Psoas muscle (tissue), 7 donors: ENCODE measurements at regions not wholly inside any gene's neighbourhood (a gene's known extent, or its start where the extent isn't known, plus 50 kb on each side); places are given as distances from the start of the nearest gene placed in this dataset.

Experiments used
- ATAC-seq, 4 donors: fragments of 200-7000 bp; cut with Tn5 transposase; one replicate each; pipeline ENCODE4 v1.9.1; 2020; ENCODE audit warnings: moderate library complexity in 3 of 4, mild to moderate bottlenecking in 2 of 4
- DNase-seq, 2 donors: peaks; one replicate each; pipeline ENCODE4 v3.0.0-alpha.2; 2020
- H3K27ac ChIP-seq: fragments of 200-600 bp; one replicate; pipeline ENCODE4 v1.8.0; 2022
- H3K27me3 ChIP-seq, 3 donors: fragments of 200-600 bp in 1 of 3; one replicate each; pipeline versions ENCODE4 v1.6.1 to v1.8.0; 2013 to 2022; ENCODE audit warnings: low read length in 2 of 3, mild to moderate bottlenecking in 2 of 3, moderate library complexity in 1 of 3; ENCODE audit not compliant: insufficient read depth in 3 of 3
- H3K36me3 ChIP-seq, 2 donors: fragments of 200-600 bp in 1 of 2; one replicate each; pipeline versions ENCODE4 v1.6.1 to v1.8.0; 2013 to 2022; ENCODE audit warnings: low read depth in 1 of 2, mild to moderate bottlenecking in 1 of 2, moderate library complexity in 1 of 2; ENCODE audit not compliant: insufficient read depth in 1 of 2
- H3K4me1 ChIP-seq: fragments of 200-600 bp; one replicate; pipeline ENCODE4 v1.8.0; 2022
- H3K4me3 ChIP-seq: fragments of 200-600 bp; one replicate; pipeline ENCODE4 v1.8.0; 2022; ENCODE audit warnings: mild to moderate bottlenecking
- H3K9me3 ChIP-seq: fragments of 200-600 bp; one replicate; pipeline ENCODE4 v1.8.0; 2022
- CTCF ChIP-seq: fragments of 200-600 bp; IDR thresholded peaks from one replicate; pipeline ENCODE4 v1.8.0; 2022; ENCODE audit warnings: antibody characterized with exemption
- WGBS, 3 donors: extraction: QIAGEN DNeasy Blood & Tissue Kit; methylation state at CpG; one replicate each; pipeline versions ENCODE4 v1.1.6 to v1.1.7; 2013; 5-methylcytosine and 5-hydroxymethylcytosine counted together
- intact Hi-C, 2 donors: fragments of 100-400 bp; cut with DNase I; formaldehyde crosslinking; loops; one replicate each; pipeline versions ENCODE4 v1.11.0 to v1.14.2; 2022
- donor health status: healthy with polysubstance abuse.
- donor health status: DM: no; HTN: no; CAD: no; lungs with moderate emphysema.
- donor health status: Bipolar disorder and iron deficiency.
- donor health status: healthy.
- donor health status: DM: yes; HTN: yes; CAD: no.
- donor health status: DM: no; HTN: no; CAD: no.
- donor health status: DM: yes; HTN: yes; CAD: no.

GRCh38 chr19:5212101-5212500 lies 128.5 kb downstream of the PTPRS start:
- no peaks in the 10 kb centered on the region for H3K9me3 ChIP-seq
- DNase-seq (no peak), ATAC-seq (no peak)
- WGBS, 3 donors, result 95 to 99% (median 96%) methylated on average over 28 to 30 of the region's 30 CpGs
- intact Hi-C loops, result no loop called here
- no peaks in the 10 kb centered on the region for H3K27me3 ChIP-seq
- peaks cover 8 to 95% of the 10 kb centered on the region in 2 donors for H3K36me3 ChIP-seq
- H3K27ac ChIP-seq, result no peak overlapping the region
- TF ChIP-seq CTCF, result no peak
- H3K4me1 ChIP-seq, result no peaks in the 10 kb centered on the region
- H3K4me3 ChIP-seq, result no peak overlapping the region

DNA sequence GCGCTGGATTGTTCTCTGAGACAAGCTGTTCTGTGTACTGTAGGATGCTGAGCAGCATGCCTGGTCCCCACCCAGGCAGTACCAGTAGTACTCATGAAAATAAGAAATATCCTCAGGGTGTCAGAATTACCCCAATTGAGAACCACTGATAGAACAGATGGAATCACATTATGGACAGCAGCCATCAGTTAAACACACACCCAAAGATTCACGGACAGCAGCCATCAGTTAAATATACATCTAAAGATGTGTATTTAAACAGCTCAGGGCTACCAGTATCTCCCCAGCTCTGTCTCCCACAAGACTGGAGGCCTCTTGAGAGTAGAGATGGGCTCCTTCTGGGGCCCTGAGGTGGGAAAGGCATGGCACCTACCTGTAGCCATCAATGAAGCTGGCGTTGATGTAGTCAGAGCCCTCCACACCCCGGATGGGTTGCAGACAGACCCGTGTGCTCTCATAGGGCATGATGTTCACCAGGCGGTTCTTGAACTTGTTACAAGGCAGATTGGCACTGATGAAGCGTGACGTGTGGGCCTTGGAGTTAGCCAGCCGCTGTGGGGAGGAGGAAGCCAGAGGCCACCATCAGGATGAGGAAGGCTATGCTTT lies 129.3 kb downstream of the PTPRS start:
- H3K27me3 ChIP-seq, result no peaks in the 10 kb centered on the region
- ATAC-seq (no peak), DNase-seq (no peak)
- 98 to 99% (median 99%) methylated on average over 9 of the region's 9 CpGs for WGBS, 3 donors
- TF ChIP-seq CTCF, result no peak
- H3K9me3 ChIP-seq, result no peaks in the 10 kb centered on the region
- intact Hi-C loops, result no loop called here
- no peak overlapping the region for H3K4me3 ChIP-seq
- H3K4me1 ChIP-seq, result no peaks in the 10 kb centered on the region
- peaks cover 8 to 94% of the 10 kb centered on the region in 2 donors for H3K36me3 ChIP-seq
- H3K27ac ChIP-seq, result no peak overlapping the region

GRCh38 chr19:5210556-5210955 lies 130.1 kb downstream of the PTPRS start:
- peaks cover 8 to 88% of the 10 kb centered on the region in 2 donors for H3K36me3 ChIP-seq
- 96 to 99% (median 98%) methylated on average over 23 of the region's 23 CpGs for WGBS, 3 donors

GRCh38 chr19:5207806-5208205 lies 132.8 kb downstream of the PTPRS start:
- ATAC-seq (no peak), DNase-seq (no peak)
- H3K4me1 ChIP-seq, result no peaks in the 10 kb centered on the region
- intact Hi-C loops, result no loop called here
- H3K27ac ChIP-seq, result no peak overlapping the region
- peaks cover 8 to 63% of the 10 kb centered on the region in 2 donors for H3K36me3 ChIP-seq
- H3K27me3 ChIP-seq, result no peaks in the 10 kb centered on the region
- TF ChIP-seq CTCF, result no peak
- no peak overlapping the region for H3K4me3 ChIP-seq
- H3K9me3 ChIP-seq, result peaks cover 3% of the 10 kb centered on the region
- 92 to 94% (median 93%) methylated on average over 17 of the region's 17 CpGs for WGBS, 3 donors

More at GRCh38 chr19:5210556-5210955, 130.1 kb downstream of the PTPRS start:
- no peaks in the 10 kb centered on the region for H3K4me1 ChIP-seq
- ATAC-seq (no peak), DNase-seq (no peak)
- H3K27me3 ChIP-seq, result no peaks in the 10 kb centered on the region
- no peak overlapping the region for H3K4me3 ChIP-seq
- intact Hi-C loops, result no loop called here
- no peak for TF ChIP-seq CTCF
- no peak overlapping the region for H3K27ac ChIP-seq
- no peaks in the 10 kb centered on the region for H3K9me3 ChIP-seq

DNA sequence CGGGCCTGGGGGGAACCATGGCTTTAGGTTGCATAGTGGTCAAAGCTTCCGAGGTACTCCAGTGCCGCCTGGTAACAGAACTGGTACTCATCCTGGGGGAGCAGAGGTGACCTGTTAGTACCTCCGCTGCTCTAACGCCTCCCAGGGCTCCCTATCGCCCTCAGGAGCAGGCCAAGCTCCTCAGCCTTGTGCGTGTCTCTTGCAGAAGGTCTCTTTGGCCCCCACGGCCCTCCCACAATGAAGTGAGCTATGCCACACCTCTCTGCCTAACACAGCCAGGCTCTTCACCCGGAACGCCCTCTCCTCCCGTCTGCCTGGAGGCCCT lies 133.9 kb downstream of the PTPRS start:
- no peak overlapping the region for H3K4me3 ChIP-seq
- WGBS, 3 donors, result 88 to 90% (median 90%) methylated on average over 10 to 11 of the region's 11 CpGs
- no peaks in the 10 kb centered on the region for H3K27me3 ChIP-seq
- H3K27ac ChIP-seq, result no peak overlapping the region
- no peaks in the 10 kb centered on the region for H3K4me1 ChIP-seq
- ATAC-seq (no peak), DNase-seq (no peak)
- peaks cover 8 to 57% of the 10 kb centered on the region in 2 donors for H3K36me3 ChIP-seq
- intact Hi-C loops, result no loop called here
- peaks cover 8% of the 10 kb centered on the region for H3K9me3 ChIP-seq
- no peak for TF ChIP-seq CTCF
